ENCODE measurements at regions not wholly inside any gene's neighbourhood (a gene's known extent, or its start where the extent isn't known, plus 50 kb on each side); places are given as distances from the start of the nearest gene placed in this dataset.

- H3K79me2 ChIP-seq (ENCODE audit: insufficient read depth, low read length): no peaks in the 10 kb centered on the region
- peaks cover 0 to 2% (median 0%) of the 10 kb centered on the region in 3 donors for H3K27me3 Mint-ChIP-seq (ENCODE audit: low read depth in 3 of 3)
- no peak for TF ChIP-seq CTCF (IDR thresholded peaks at IDR 0.05)
Measured at GRCh38 chr4:103303011-103303410, 104.9 kb upstream of the CENPE start.

DNA sequence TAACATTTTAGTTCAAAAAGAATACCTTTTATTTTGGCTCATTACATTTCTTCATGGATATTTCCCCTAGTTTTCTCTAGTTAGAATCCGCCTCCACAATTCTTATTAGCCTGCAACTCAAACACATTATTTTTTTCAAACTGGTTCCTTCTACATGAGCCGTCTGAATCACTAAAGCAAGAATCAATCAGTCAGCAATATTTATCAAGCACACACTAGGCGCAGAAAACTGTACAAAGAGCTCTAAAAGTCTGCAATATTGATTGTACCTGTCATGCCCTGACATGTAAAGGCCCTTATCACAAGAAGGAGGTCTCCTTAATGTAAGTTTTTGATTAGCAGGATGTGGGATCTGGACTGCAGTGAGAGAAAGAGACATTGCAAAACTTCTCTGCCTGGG, 94.8 kb upstream of the CENPE start:
- Histone ChIP-seq H3K9me3 (replicated peaks in 1 of 2; ENCODE audit: control insufficient read depth in 1 of 2, insufficient read depth in 1 of 2, low read length in 2 of 2) (no peaks in the 10 kb centered on the region), H3K79me2 (ENCODE audit: insufficient read depth, low read length) (no peaks in the 10 kb centered on the region), H3K4me1 (ENCODE audit: control insufficient read depth in 1 of 2, insufficient read depth in 2 of 2, low read length in 2 of 2) (no peaks in the 10 kb centered on the region), H4K20me1 (ENCODE audit: insufficient read depth, low read length) (no peaks in the 10 kb centered on the region), H3K27me3 (ENCODE audit: control insufficient read depth in 2 of 2, insufficient read depth in 2 of 2, low read length in 2 of 2) (no peaks in the 10 kb centered on the region), H2AFZ (ENCODE audit: insufficient read depth, low read depth, low read length, poor library complexity, severe bottlenecking) (no peak overlapping the region), H3K4me3 (replicated peaks in 1 of 3; ENCODE audit: low read depth in 2 of 3, low read length in 3 of 3) (no peak overlapping the region), H3K36me3 (replicated peaks in 1 of 2; ENCODE audit: control insufficient read depth in 1 of 2, insufficient read depth in 2 of 2, low read length in 2 of 2) (no peaks in the 10 kb centered on the region), H3K27ac (ENCODE audit: low read depth in 1 of 2, low read length in 2 of 2) (no peak overlapping the region), H3K4me2 (replicated peaks; ENCODE audit: extremely low read depth, low read length, poor library complexity, severe bottlenecking) (no peak overlapping the region), H3K9ac (ENCODE audit: insufficient read depth, low read length, poor library complexity, severe bottlenecking) (no peak overlapping the region)
- H3K4me3 Mint-ChIP-seq: no peak overlapping the region
- H3K36me3 Mint-ChIP-seq: no peaks in the 10 kb centered on the region
- no peaks in the 10 kb centered on the region for H3K4me1 Mint-ChIP-seq
- WGBS (ENCODE audit: insufficient coverage): 84% methylated on average over 2 of the region's 3 CpGs
- TF ChIP-seq CTCF (IDR thresholded peaks at IDR 0.05): no peak
- no peak for DNase-seq
- H3K27ac Mint-ChIP-seq: no peak overlapping the region
- H3K9me3 Mint-ChIP-seq: peaks cover 0 to 7% (median 3%) of the 10 kb centered on the region in 7 donors
- intact Hi-C loops (cut with micrococcal nuclease): no loop called here
- H3K27me3 Mint-ChIP-seq (ENCODE audit: low read depth in 3 of 3): peaks cover 0 to 2% (median 0%) of the 10 kb centered on the region in 3 donors

More at GRCh38 chr4:103303011-103303410, 104.9 kb upstream of the CENPE start:
- H3K27ac ChIP-seq (ENCODE audit: low read depth in 1 of 2, low read length in 2 of 2): no peak overlapping the region
- peaks cover 0 to 6% (median 2%) of the 10 kb centered on the region in 7 donors for H3K9me3 Mint-ChIP-seq
- no peaks in the 10 kb centered on the region for H3K4me1 ChIP-seq (ENCODE audit: control insufficient read depth in 1 of 2, insufficient read depth in 2 of 2, low read length in 2 of 2)
- intact Hi-C loops (cut with micrococcal nuclease): no loop called here
- H3K4me1 Mint-ChIP-seq: no peaks in the 10 kb centered on the region
- H3K36me3 Mint-ChIP-seq: no peaks in the 10 kb centered on the region
- no peak for DNase-seq
- no peaks in the 10 kb centered on the region for H3K27me3 ChIP-seq (ENCODE audit: control insufficient read depth in 2 of 2, insufficient read depth in 2 of 2, low read length in 2 of 2)
- H3K27ac Mint-ChIP-seq: no peak overlapping the region
- no peak overlapping the region for H3K4me3 ChIP-seq (replicated peaks in 1 of 3; ENCODE audit: low read depth in 2 of 3, low read length in 3 of 3)
- no peaks in the 10 kb centered on the region for H3K36me3 ChIP-seq (replicated peaks in 1 of 2; ENCODE audit: control insufficient read depth in 1 of 2, insufficient read depth in 2 of 2, low read length in 2 of 2)
- peaks cover 0 to 10% of the 10 kb centered on the region in 2 donors for H3K9me3 ChIP-seq (replicated peaks in 1 of 2; ENCODE audit: control insufficient read depth in 1 of 2, insufficient read depth in 1 of 2, low read length in 2 of 2)
- H3K9ac ChIP-seq (ENCODE audit: insufficient read depth, low read length, poor library complexity, severe bottlenecking): no peak overlapping the region
- no peak overlapping the region for H2AFZ ChIP-seq (ENCODE audit: insufficient read depth, low read depth, low read length, poor library complexity, severe bottlenecking)
- H4K20me1 ChIP-seq (ENCODE audit: insufficient read depth, low read length): no peaks in the 10 kb centered on the region
- no peak overlapping the region for H3K4me2 ChIP-seq (replicated peaks; ENCODE audit: extremely low read depth, low read length, poor library complexity, severe bottlenecking)
- H3K4me3 Mint-ChIP-seq: no peak overlapping the region
